Uterus (tissue), 2 donors: ENCODE measurements at regions not wholly inside any gene's neighbourhood (a gene's known extent, or its start where the extent isn't known, plus 50 kb on each side); places are given as distances from the start of the nearest gene placed in this dataset.

Source experiments
- CTCF ChIP-seq, 4 experiments: fragments of 200-600 bp in 2 of 4; fragments of 450-650 bp in 2 of 4; sonication (generic) in 2 of 4; IDR thresholded peaks; one replicate each; pipeline ENCODE4 v1.5.1; 2016 to 2019; ENCODE audit warnings: antibody characterized with exemption in 4 of 4, mild to moderate bottlenecking in 2 of 4, moderate library complexity in 1 of 4
- POLR2A ChIP-seq, 2 donors: fragments of 450-650 bp; IDR thresholded peaks; one replicate each; pipeline ENCODE4 v1.6.1; 2016; ENCODE audit warnings: antibody characterized with exemption in 2 of 2, mild to moderate bottlenecking in 1 of 2, moderate library complexity in 1 of 2

- TF ChIP-seq CTCF (IDR thresholded peaks at IDR 0.05) (no peak), POLR2A (IDR thresholded peaks at IDR 0.05) (no peak)
These were observed 503.1 kb downstream of the AACS start for GRCh38 chr12:125568306-125568705.
